NOMO-1 (cell line): ENCODE measurements at regions not wholly inside any gene's neighbourhood (a gene's known extent, or its start where the extent isn't known, plus 50 kb on each side); places are given as distances from the start of the nearest gene placed in this dataset.
"Not testable (repeated sequence)": the region's sequence is repeated elsewhere in the genome, so short reads cannot be mapped to it uniquely, and the experiment has no call there.

Experiments
- DNase-seq, 2 experiments: peaks; one replicate each; lab custom pipeline; 2025; ENCODE audit not compliant: unreplicated experiment in 2 of 2; lab: John Stamatoyannopoulos, UW

DNA sequence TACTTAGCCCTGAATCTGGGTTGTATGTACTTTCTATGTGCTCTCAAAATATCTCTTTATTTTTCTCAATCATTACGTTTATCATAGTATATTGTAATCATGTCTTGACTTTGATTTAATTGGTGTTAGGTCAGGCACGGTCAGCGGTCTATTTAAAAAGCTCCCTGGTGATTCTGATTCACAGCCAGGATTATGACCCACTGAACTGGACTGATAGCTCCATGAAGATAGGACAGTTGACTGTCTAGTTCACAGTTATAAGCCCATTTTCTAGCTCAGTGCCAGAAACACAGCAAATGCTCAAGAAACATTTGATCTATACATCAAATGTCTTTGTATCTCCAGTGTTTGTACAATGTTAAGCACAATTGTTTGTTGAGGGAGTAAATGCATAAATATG, 111.5 kb upstream of the CCN2 start:
- DNase-seq, result no peak

- no peak for DNase-seq
These were observed 110.2 kb upstream of the CCN2 start for GRCh38 chr6:132061381-132061780.

- no peak for DNase-seq
These were observed 109.4 kb upstream of the CCN2 start for GRCh38 chr6:132060591-132060990.

DNA sequence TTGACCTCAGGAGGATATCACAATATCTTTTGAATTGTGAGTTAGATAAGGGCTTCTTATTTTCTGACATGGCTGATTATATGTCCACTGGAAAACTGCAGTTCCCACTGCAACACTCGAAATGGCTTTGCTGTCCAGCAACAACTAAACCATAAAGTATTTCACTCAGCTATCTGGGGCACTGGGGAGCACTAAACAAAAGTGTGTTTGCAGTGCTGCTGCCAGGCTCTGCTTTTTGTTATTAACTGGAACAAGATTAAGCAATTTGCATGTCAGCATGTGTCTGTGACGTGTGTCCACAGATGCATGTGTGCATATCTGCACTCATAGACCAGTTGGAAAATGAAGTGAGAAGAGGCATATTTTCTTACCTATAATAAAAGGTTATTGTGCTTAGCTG, 107.8 kb upstream of the CCN2 start:
- DNase-seq, result no peak

- DNase-seq, result no peak
These were observed 103.4 kb upstream of the CCN2 start for GRCh38 chr6:132054525-132054924.

- no peak for DNase-seq
These were observed 102.3 kb upstream of the CCN2 start for GRCh38 chr6:132053511-132053910.

DNA sequence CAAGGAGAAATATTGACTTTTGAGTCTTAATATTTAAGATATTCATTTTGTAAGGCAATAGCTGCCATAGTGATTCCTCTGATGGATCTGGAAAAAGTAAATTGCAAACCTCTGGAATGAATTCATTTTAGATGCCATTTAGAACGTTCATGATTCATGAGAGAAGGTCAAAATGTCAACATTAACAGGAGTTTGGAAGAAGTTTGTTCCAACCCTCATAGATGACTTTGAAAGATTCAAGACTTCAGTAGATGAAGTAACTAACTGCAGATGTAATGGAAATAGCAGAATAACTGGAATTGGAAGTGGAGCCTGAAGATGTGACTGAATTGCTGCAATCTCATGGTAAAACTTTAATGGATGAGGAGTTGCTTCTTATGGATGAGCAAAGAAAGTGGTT, 100.9 kb upstream of the CCN2 start:
- no peak for DNase-seq

DNA sequence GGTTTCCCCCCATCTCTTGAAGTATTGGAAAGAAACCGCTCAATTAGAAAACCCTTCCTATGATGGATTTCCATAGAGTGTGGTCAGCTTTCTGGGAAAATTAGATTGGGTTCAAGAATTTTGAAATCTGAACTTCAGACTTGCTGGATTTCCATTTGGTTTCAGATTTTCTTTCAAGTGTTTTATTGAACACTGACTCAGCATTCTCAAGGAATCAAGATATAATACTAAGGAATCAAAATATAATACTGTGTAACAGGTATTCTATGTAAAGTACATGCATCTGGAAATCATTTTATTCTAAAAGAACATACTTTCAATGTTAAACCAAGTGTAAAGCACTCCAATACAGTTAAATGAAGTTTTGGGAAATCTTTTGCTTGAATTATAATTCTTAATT, 94.7 kb upstream of the CCN2 start:
- no peak for DNase-seq

- DNase-seq, result no peak
These were observed 92.0 kb upstream of the CCN2 start for GRCh38 chr6:132043148-132043547.

DNA sequence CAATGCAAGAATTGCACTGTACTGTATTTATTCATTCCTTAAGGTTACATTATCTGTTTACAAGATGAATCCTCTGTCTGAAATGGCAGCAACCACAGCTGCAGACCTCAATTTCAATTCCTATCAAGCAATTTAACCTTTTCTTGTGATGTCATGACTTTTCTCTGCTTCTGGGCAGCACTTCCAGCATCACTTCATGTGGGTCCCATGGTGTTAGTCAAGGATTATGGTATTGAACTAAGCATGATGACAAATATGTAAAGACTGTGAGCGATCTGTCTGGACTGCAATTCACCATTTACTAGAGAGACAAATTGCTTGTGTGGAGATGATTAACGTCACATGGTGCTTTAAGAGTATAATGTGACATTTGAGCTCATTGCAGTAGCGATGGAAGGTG, 90.5 kb upstream of the CCN2 start:
- DNase-seq, result no peak

DNA sequence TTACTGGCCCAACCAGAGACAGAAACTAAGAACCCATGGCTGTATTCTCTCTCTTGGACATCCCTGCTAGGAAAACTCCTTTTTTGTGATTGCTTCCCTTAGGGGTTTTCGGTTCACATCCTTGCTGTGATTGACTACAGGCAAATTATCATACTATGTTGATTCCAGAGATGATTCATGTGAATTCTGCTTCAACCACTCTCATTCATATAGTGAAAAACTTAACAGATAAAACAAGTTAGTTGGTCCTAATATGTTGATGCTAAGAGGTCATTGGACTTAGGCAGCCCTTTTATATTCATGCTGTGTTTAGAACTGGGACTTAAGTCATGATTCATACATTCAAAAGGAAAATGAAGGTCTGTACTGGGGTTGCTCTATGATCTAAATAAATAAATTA, 76.9 kb upstream of the CCN2 start:
- DNase-seq, result no peak

DNA sequence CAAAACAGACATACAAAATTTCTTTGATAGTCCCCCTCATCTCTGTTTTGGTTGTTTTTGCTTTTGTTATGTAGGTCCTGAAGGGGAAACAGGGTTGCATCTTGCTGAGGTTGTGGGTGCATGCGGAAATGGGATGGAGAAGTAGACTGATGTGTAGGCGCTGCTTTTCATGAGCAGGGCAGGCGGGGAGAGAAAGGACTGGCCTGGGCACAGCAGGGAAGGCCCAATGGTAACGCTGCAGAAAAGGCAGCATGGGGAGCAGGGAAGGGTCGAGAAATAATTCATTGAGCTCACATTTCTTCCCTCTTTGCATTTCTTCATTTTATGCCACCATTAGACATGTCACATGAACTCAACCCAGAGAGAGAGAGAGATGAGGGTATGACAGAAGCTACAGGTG, 74.3 kb upstream of the CCN2 start:
- DNase-seq, result no peak

DNA sequence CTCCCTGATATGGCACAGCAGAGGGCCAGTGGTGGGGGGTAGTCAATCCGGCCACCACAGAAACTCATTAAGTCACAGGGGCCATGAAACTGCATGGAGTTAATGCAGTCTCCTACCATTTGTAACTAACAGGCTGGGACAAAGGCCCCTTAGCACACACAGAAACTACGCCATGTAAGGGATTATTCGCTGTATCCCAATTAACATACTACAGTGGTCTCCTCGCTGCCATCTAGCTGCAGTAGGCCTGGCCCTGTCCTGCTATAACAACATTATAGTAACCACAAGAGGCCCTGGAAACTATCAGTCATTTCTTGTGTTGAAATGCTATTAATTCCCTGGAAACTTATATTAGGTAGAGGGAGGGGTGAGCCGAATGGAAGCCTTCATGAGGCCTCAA, 72.3 kb upstream of the CCN2 start:
- DNase-seq, result no peak

- no peak for DNase-seq
These were observed 70.6 kb upstream of the CCN2 start for GRCh38 chr6:132021552-132022375.

GRCh38 chr6:132020918-132021317, 69.7 kb upstream of the CCN2 start:
- not testable (repeated sequence) for DNase-seq

- DNase-seq, result no peak
These were observed 69.0 kb upstream of the CCN2 start for GRCh38 chr6:132020138-132020581.

DNA sequence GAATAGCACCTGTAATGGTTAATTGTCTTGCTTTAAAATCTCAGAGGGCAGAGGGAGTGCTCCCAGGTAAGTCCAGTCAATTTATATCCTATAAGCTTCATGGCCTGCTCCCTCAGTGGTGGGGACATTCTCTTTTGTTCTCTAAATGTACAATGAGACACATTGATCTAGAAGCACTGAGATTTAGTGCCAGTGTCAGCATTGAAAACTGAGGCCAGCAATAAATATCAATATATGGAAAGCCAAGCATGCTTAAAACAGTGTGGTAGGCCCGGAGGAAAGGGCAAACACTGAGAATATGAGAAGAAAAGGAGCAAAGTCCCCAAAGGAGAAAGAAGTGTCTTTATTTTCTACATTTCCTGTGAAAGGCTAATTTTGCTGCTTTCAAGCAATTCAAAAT, 68.4 kb upstream of the CCN2 start:
- DNase-seq, result no peak

- peak; percentile 70 to 87 for DNase-seq
These were observed 66.8 kb upstream of the CCN2 start for GRCh38 chr6:132017942-132018341.

DNA sequence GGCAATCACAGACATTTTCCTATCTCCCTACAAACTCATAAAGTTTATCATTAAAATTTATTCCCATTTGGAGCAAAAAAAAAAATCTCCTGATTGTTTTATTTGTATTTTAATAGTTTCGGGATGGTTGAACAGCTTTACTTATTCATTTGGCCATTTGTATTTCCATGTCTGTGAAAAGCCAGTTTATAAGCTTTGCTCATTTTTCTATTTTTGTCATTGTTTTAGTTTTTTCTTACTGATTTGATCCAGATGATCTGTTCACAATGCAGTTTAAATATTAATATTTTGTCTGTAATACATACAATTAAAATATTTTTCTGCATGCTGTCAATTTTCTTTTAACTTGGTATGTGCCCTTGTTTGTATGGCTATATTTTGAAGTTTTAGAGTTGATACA, 65.2 kb upstream of the CCN2 start:
- DNase-seq, result no peak

GRCh38 chr6:132011582-132011981, 60.4 kb upstream of the CCN2 start:
- no peak for DNase-seq

- DNase-seq, result no peak
These were observed 58.0 kb upstream of the CCN2 start for GRCh38 chr6:132009175-132009574.

DNA sequence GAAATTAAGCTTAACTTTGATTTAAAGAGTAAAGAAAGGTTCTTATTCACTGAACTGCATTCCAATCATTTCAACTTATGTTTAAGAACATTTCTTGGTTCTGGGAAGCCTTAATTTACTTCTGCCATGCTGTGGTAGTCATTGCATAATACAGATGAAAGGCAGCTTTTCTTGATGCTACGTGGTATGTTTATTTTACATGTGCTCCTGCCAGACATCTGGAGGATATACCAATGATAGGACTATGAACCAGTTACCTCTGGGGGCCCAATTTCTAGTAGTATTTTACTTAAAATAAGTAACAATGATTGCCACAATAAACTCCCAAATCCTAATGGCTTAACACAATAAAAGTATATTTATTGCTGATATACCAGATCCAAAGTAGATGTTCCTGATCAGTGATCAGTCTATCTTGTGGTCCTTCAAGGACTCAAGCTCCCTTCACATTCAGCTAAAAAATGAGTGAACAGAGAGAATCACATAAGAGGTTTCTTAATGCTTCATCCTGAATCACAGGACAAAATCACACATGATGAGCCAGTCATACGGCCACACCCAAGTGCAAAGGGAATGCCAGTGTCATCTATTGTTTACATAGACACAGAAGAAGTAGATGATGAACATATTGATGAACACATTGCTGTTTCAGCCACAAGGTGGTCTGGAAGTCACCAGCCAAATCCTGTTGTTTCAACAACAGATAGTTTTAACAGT, 56.5 kb upstream of the CCN2 start:
- no peak for DNase-seq
